ENCODE measurements at regions not wholly inside any gene's neighbourhood (a gene's known extent, or its start where the extent isn't known, plus 50 kb on each side); places are given as distances from the start of the nearest gene placed in this dataset.
A peak's percentile ranks its signal among the peaks of the same experiment; 100 is the strongest.

DNA sequence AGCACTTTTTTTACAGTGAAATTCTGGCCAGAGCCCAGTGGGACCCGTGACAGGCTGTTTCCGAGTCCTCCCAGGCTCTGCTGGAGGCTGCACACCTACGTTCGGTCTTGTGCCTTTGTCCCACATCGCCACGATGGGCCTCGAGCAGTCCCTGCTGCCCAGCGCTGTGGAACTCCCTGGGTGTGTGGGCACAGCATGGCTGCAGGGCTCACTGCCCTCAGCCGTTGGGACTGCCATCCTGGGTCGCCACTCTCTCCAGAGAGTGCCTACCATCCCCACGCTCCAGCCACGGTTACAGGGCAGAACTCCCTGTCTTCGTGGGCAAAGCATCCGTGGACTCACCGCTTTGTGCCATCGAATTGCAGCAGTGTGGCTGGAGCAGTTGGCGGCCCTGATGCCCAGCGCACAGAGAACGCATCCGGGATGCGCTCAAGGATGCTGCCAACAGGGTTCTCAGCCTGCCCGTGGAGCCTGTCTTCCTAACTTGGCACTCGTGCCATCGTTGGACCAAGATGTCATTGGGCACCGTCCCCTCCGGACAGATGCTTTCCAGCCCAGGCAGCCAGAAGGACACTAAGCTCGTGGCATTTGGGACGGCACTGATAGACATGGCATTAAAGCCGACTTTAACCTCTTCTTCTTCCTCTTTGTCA, 85.0 kb upstream of the ARHGEF7 start:
- TF ChIP-seq, protein P1, sequence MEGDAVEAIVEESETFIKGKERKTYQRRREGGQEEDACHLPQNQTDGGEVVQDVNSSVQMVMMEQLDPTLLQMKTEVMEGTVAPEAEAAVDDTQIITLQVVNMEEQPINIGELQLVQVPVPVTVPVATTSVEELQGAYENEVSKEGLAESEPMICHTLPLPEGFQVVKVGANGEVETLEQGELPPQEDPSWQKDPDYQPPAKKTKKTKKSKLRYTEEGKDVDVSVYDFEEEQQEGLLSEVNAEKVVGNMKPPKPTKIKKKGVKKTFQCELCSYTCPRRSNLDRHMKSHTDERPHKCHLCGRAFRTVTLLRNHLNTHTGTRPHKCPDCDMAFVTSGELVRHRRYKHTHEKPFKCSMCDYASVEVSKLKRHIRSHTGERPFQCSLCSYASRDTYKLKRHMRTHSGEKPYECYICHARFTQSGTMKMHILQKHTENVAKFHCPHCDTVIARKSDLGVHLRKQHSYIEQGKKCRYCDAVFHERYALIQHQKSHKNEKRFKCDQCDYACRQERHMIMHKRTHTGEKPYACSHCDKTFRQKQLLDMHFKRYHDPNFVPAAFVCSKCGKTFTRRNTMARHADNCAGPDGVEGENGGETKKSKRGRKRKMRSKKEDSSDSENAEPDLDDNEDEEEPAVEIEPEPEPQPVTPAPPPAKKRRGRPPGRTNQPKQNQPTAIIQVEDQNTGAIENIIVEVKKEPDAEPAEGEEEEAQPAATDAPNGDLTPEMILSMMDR (IDR thresholded peaks at IDR 0.05; ENCODE audit: insufficient read depth, low read length, severe bottlenecking), result no peak
- Histone ChIP-seq H3K4me3 (ENCODE audit: low read depth, low read length) (no peak overlapping the region), H3K27me3 (ENCODE audit: control insufficient read depth, insufficient read depth, low read length) (no peaks in the 10 kb centered on the region), H3K36me3 (ENCODE audit: control insufficient read depth, insufficient read depth, low read length) (no peaks in the 10 kb centered on the region)
- DNase-seq (ENCODE audit: low read depth), result no peak
- FAIRE-seq, result no peak

DNA sequence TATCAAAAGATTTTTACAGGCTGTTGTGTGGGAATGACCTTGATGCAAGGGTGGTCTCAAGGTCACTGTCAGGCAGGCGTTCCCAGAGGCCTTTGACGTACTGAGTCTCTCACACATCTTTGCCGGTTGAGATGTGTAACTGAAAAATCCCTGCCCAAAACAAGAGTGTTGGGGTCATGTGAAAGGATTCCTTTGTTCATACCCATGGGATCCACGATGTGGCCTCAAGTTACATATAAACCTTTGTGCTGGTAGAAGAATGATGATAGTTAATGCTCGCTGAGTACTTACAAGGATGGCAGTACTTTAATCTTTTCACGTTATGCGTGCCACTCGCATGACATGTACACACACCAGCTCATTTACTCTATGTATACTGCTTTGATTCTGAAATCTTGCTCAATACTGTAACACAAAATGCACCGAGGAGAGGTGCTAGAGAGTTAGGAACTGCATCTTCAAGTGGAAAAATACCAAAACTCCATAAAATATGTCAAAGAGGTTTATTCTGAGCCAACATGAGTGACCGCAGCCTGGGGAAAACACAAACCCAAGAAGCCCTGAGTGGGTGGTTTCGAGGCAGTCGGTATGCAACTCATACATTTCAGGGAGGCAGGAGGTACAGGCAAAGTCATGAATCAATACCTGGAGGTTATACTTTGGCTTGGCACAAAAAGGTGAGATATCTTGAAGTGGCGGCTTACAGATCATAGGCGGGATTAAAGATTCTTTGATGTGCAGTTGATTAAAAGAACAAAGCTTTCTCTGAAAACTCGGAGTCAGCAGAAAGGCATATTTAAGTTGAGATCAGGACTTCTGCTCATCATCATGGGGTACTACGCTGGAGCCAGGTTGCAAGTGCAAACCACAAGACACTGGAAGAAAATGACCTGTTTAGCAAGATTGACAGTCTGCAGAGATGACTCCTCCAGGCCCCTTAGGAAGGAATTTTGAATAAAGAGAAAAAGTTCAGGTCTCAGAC, 87.4 kb upstream of the ARHGEF7 start:
- TF ChIP-seq, protein P1 (IDR thresholded peaks at IDR 0.05; ENCODE audit: insufficient read depth, low read length, severe bottlenecking), result no peak

DNA sequence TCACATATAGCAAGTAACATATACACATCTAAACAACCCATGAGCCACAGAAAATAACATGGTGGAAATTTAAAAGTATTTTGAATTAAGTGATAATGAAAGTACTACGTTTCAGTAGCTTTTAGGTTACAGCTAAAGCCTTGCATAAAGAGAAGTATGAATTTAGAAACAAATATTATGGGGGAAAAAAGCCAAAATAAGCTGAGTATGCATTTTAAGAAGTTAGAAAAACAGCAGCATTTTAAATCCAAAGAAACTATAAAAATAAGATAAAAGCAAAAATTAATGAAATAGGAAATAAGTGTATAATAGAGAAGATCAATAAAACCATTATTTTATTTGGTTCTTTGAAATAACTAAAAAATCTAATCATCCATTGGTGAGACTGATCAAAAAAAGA, 89.8 kb upstream of the ARHGEF7 start:
- DNase-seq (ENCODE audit: low read depth) (no peak), FAIRE-seq (no peak)
- Histone ChIP-seq H3K27me3 (ENCODE audit: control insufficient read depth, insufficient read depth, low read length) (no peaks in the 10 kb centered on the region), H3K4me3 (ENCODE audit: low read depth, low read length) (no peak overlapping the region), H3K36me3 (ENCODE audit: control insufficient read depth, insufficient read depth, low read length) (no peaks in the 10 kb centered on the region)
- TF ChIP-seq, protein P1 (IDR thresholded peaks at IDR 0.05; ENCODE audit: insufficient read depth, low read length, severe bottlenecking), result no peak

More for the DNA sequence above, 87.4 kb upstream of the ARHGEF7 start:
- Histone ChIP-seq H3K27me3 (ENCODE audit: control insufficient read depth, insufficient read depth, low read length) (no peaks in the 10 kb centered on the region), H3K4me3 (ENCODE audit: low read depth, low read length) (no peak overlapping the region), H3K36me3 (ENCODE audit: control insufficient read depth, insufficient read depth, low read length) (no peaks in the 10 kb centered on the region)
- FAIRE-seq, result no peak
- peak; percentile 7 for DNase-seq (ENCODE audit: low read depth)

DNA sequence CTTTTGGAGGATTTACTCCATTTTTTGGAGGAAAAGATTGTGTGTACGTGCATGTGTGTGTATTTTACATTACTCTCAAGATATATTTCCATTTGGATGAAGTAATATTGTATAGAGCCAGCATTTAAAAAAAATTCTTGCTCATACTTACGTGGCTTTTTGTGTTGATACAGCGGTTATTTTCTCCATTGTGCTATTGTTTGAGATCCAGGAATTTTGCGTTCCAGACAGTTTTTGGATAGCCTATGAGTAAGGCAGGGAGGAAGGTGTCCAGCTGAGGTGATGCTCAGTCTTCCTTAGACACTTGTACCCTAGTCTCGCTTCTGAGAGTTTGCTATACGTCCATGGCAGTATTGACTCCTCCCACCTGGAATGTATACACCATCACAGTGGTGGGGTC, 92.2 kb upstream of the ARHGEF7 start:
- FAIRE-seq, result no peak
- no peak for DNase-seq (ENCODE audit: low read depth)
- TF ChIP-seq, protein P1 (IDR thresholded peaks at IDR 0.05; ENCODE audit: insufficient read depth, low read length, severe bottlenecking), result no peak
- H3K36me3 ChIP-seq (ENCODE audit: control insufficient read depth, insufficient read depth, low read length), result no peaks in the 10 kb centered on the region
- no peaks in the 10 kb centered on the region for H3K27me3 ChIP-seq (ENCODE audit: control insufficient read depth, insufficient read depth, low read length)
- H3K4me3 ChIP-seq (ENCODE audit: low read depth, low read length), result no peak overlapping the region

DNA sequence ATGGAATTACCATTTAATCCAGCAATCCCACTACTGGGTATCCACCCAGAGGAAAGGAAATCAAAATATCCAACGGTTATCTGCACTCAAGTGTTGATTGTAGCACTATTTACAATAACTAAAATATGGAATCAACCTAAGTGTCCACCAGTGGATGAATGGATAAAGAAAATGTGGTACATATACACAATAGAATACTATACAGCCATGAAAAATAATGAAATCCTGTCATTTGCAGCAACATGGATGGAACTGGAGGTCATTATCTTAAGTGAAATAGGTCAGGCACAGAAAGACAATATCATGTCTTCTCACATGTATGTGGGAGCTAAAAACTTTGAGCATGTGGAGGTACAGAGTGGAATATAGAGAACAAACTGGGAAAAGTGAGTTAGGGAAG, 92.9 kb upstream of the ARHGEF7 start:
- Histone ChIP-seq H3K27me3 (ENCODE audit: control insufficient read depth, insufficient read depth, low read length) (no peaks in the 10 kb centered on the region), H3K36me3 (ENCODE audit: control insufficient read depth, insufficient read depth, low read length) (no peaks in the 10 kb centered on the region), H3K4me3 (ENCODE audit: low read depth, low read length) (no peak overlapping the region)
- FAIRE-seq (no peak), DNase-seq (ENCODE audit: low read depth) (no peak)
- TF ChIP-seq, protein P1 (IDR thresholded peaks at IDR 0.05; ENCODE audit: insufficient read depth, low read length, severe bottlenecking), result no peak
